ENCODE measurements at regions not wholly inside any gene's neighbourhood (a gene's known extent, or its start where the extent isn't known, plus 50 kb on each side); places are given as distances from the start of the nearest gene placed in this dataset.

DNA sequence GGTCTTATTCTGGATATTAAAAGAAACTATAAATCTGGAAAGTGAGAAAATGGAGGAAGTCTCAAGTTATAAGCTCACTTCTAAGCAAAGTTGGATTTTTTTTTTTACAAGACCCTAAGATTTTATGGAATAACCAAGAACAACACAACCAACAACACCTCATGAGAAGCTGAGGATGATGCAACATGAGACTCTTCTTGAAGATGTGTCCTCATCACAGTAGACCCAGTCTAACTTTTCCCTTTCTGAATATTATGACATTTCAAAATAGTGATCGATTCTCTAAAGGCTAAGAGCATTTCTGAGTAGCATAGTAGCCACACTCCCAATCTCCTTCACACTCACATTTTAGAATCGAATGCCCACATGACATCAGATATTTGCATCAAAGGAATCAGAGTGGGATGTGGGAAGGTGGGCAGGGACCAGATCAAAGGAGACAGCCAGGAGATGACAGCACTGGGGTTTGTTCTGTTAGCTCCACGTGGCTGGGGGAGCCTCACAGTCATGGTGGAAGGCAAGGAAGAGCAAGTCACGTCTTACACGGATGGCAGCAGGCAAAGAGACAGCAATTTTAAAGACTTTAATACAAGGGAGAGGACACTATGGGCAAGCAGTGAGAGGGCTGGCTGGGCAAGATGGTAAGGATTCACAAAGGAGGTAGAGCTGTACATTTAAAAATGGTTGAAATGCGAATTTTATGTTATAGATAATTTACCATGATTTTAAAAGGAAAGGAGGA, 90.7 kb upstream of the MYL2 start:
- no peak for DNase-seq (ENCODE audit: low read depth)

- DNase-seq (ENCODE audit: low read depth), result no peak
These were observed 89.7 kb upstream of the MYL2 start for GRCh38 chr12:111010061-111010460.

DNA sequence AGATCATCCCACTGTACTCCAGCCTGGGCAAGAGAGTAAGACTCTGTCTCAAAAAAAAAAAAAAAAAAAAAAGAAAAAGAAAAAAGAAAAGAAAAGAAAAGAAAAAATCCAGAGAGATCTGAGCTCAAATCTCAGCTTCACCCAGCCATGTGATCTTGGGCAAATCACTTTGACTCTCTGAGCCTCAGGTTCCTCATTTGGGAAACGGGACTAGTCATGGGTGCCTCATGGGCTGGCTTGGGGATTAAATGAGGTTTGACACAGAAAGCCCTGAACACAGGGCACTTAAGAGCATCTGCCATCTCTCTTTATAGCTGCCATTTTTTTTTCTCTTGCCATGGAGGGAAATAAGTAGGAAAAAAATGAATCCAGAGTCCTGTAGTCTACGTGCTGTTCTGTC, 86.2 kb upstream of the MYL2 start:
- no peak for DNase-seq (ENCODE audit: low read depth)

DNA sequence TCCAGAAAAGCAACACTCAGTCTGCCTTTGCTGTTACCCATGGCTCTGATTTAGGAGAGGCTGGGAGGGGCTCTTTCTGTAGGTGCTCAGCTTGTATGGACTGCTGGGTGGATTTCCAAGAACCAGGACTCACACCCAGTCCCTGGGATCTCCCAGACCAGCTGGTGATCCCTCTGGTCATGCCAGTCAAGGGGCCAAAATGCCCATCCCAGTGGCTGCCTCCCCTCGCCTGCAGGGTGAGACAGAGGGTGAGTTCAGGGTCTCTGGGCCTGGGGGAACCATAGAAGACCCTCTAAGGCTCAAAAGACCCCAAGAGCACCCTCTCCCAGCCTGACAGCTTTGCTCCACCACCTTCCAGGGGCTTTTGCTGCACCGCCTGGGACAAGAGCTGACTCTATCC, 78.6 kb upstream of the MYL2 start:
- DNase-seq (ENCODE audit: low read depth), result no peak

DNA sequence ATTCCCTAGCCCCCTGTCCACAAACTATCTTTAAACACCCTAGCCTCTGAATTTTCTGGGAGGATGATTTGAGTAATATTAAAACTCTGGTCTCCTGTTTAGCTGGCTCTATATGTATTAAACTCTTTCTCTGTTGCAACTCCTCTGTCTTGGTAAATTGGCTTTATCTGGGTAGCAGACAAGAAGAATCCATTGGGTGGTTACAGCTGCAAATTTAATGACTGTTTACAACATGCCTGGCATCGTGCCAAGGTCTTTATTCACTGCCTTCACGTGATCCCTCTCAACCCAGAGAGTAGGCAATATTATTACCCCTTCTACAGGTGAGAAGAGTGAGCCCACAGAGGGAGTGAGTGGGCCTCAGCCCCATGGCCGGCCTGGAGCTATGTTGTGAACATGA, 77.8 kb upstream of the MYL2 start:
- DNase-seq (ENCODE audit: low read depth), result no peak

DNA sequence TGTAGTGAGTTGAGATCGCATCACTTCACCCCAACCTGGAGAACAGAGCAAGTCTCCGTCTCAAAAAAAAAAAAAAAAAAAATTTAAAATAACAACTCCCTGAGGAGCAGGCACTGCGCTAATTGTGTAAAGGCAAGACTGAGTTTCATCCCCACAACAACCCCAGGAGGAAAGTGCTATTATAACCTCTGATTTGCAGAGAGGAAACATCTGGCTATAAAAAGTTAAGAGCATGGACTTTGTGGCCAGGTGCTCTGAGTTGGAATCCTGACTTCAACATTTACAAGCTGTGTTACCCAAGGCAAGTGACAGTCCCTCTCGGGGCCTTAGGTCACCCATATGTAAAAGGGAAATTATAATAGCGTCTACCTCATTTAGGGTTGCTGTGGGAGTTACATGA, 76.0 kb upstream of the MYL2 start:
- DNase-seq (ENCODE audit: low read depth), result no peak

DNA sequence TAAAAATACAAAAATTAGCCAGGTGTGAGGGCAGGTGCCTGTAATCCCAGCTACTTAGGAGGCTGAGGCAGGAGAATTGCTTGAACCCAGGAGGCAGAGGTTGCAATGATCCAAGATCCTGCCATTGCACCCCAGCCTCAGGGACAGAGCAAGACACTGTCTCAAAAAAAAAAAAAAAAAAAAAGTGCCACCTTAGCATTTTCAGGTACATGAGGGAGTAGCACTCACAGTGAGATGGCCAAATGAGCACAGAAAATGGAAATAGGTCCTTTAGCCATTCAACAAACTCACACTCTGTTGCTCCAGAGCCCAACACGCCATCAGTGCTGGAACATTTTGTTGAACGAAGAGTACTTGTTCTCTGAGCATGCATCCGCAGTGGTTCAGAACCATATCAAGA, 75.2 kb upstream of the MYL2 start:
- no peak for DNase-seq (ENCODE audit: low read depth)

DNA sequence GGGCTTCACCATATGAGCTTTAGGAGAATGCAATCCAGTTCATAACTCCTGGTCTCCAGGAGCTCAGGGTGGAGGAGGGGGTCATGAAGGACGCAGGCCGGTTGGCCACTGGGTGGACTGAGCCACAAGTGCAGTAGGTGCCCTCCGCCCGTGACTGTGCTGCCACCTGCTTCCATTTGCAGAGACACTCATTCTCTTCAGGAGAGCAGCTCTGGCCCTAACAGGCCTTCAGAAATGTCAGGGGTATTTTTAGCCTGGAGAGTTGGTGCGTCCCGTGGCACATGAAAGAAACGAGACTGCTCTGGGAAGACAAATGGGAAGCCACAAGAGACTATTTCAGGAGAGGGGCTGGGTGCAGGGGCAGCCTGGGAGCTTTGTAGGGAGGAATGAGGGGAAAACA, 74.6 kb upstream of the MYL2 start:
- no peak for DNase-seq (ENCODE audit: low read depth)

DNA sequence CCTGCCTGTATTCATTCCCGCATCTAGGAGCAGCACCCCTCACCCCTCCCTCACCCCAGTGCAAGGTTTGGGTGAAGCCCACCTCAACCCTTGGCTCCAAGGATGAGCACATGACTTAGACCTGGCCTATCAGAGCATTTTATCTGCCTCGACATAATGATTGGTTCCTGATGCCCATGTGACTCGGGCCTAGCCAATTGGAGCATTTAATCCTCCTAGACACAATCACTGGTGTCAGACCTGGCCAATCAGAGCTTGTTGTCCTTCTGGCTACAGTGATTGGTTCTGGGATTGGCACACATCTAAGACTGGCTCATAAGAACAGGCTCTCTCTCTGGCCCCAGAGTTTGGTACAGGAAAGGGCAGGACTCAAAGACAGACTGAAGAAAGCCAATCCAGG, 73.1 kb upstream of the MYL2 start:
- no peak for DNase-seq (ENCODE audit: low read depth)

GRCh38 chr12:110992909-110993308, 72.5 kb upstream of the MYL2 start:
- no peak for DNase-seq (ENCODE audit: low read depth)

DNA sequence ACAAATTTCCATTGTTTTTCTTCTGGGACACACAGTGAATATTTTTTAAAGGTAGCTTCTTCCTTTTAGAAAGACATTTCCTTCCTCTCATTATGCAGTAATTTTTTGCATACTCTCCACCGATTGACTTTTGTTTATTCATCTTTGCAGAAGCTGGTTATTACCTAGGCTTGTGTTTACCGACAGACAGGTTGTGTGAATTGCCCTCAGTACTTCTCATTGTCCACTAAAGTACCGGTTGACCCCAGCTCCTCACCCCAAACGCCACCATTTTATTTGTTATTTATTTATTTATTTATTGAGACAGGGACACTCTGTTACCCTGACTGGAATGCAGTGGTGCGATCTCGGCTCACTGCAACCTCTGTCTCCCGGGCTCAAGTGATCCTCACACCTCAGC, 63.4 kb upstream of the MYL2 start:
- no peak for DNase-seq (ENCODE audit: low read depth)

- DNase-seq (ENCODE audit: low read depth), result no peak
These were observed 52.5 kb upstream of the MYL2 start for GRCh38 chr12:110972866-110973265.

- DNase-seq (ENCODE audit: low read depth), result no peak
These were observed 51.6 kb upstream of the MYL2 start for GRCh38 chr12:110971936-110972335.

DNA sequence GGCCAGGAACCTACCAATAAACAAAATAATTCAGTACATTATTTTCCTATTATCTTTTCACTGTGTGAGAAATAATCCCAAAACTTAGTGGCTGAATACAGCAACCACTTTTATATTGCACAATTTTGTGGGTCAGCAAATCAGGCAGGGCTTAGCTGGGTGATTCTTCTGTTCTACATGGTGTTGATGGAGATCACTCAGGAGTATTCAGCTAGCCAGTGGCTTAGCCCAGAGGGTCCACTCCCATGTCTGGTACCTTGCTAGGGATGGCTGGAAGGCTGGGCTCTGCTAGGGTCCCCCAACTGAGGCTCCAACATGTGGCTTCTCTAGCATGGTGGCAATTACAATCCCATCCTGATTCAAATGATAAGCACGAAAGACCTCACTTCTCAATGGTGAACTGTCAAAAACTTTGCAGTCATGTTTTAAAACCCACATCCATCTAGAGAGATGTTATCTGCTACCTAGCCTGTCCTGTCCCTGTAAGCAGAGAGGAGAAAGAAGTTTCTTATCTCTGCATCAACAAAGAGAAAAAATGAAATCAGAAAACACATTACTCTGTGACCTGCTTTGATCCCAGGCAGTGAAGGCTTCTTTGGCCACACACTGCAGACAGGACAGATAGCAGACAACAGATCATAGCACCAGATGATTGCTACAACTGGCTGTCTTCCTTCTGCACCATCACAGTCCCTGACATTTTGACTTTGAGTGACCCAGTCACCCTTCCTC, 51.0 kb upstream of the MYL2 start:
- no peak for DNase-seq (ENCODE audit: low read depth)

Data from stimulated activated CD8-positive, alpha-beta memory T cell treated with anti-CD3 and anti-CD28 coated beads, Interleukin-12 subunit alpha, Interleukin-12 subunit beta, amount 100 ng/mL, for 1 hour (primary cell).